Omental fat pad (tissue), 3 donors: ENCODE measurements at regions not wholly inside any gene's neighbourhood (a gene's known extent, or its start where the extent isn't known, plus 50 kb on each side); places are given as distances from the start of the nearest gene placed in this dataset.
"Not testable (repeated sequence)": the region's sequence is repeated elsewhere in the genome, so short reads cannot be mapped to it uniquely, and the experiment has no call there.

Experiments
- ATAC-seq: fragments of 150-250 bp; one replicate; pipeline ENCODE4 v1.9.1; 2016; ENCODE audit warnings: mild to moderate bottlenecking, moderate library complexity; ENCODE audit not compliant: low FRiP score
- DNase-seq: peaks from one replicate; pipeline ENCODE4 v3.0.0-alpha.2; 2019; ENCODE audit warnings: low spot score
- CTCF ChIP-seq, 3 donors: fragments of 450-650 bp; IDR thresholded peaks; one replicate each; pipeline ENCODE4 v1.5.1; 2016 to 2017; ENCODE audit warnings: antibody characterized with exemption in 3 of 3, mild to moderate bottlenecking in 3 of 3, moderate library complexity in 2 of 3

GRCh38 chr3:161689584-161690298 is 193.1 kb downstream of the OTOL1 start:
- TF ChIP-seq CTCF (IDR thresholded peaks at IDR 0.05), result no peak
- ATAC-seq (no peak), DNase-seq (no peak)

GRCh38 chr3:161690299-161690620 is 193.7 kb downstream of the OTOL1 start:
- no peak for TF ChIP-seq CTCF (IDR thresholded peaks at IDR 0.05)
- no peak for DNase-seq
- ATAC-seq, result no peak

GRCh38 chr3:161691677-161692076 is 195.1 kb downstream of the OTOL1 start:
- ATAC-seq, result no peak
- no peak for DNase-seq
- no peak for TF ChIP-seq CTCF (IDR thresholded peaks at IDR 0.05)

- ATAC-seq (no peak), DNase-seq (no peak)
- no peak for TF ChIP-seq CTCF (IDR thresholded peaks at IDR 0.05)
These were observed 198.3 kb downstream of the OTOL1 start for GRCh38 chr3:161694682-161695564.

- TF ChIP-seq CTCF (IDR thresholded peaks at IDR 0.05), result no peak
- ATAC-seq (no peak), DNase-seq (no peak)
These were observed 199.2 kb downstream of the OTOL1 start for GRCh38 chr3:161695811-161696210.

GRCh38 chr3:161700998-161701397 is 204.4 kb downstream of the OTOL1 start:
- no peak for DNase-seq
- no peak for TF ChIP-seq CTCF (IDR thresholded peaks at IDR 0.05)
- ATAC-seq, result no peak

- not testable (repeated sequence) for ATAC-seq, DNase-seq
These were observed 210.6 kb downstream of the OTOL1 start for GRCh38 chr3:161707253-161707652.
